KMS-11 (cell line): ENCODE measurements at regions not wholly inside any gene's neighbourhood (a gene's known extent, or its start where the extent isn't known, plus 50 kb on each side); places are given as distances from the start of the nearest gene placed in this dataset.

Experiments
- H2AFZ ChIP-seq: fragments of 200-600 bp; sonication (generic); 2 replicates; pipeline ENCODE4 v1.6.1; 2016; ENCODE audit warnings: antibody characterized with exemption, mixed run types, low read depth
- H3K27ac ChIP-seq: fragments of 200-600 bp; sonication (generic); 2 replicates; pipeline ENCODE4 v1.6.1; 2016; ENCODE audit warnings: mild to moderate bottlenecking, mixed run types
- H3K27me3 ChIP-seq: fragments of 200-600 bp; sonication (generic); 2 replicates; pipeline ENCODE4 v1.6.1; 2017; ENCODE audit warnings: mild to moderate bottlenecking, low read depth, mixed run types, moderate library complexity; ENCODE audit not compliant: insufficient read depth
- H3K36me3 ChIP-seq: fragments of 200-600 bp; sonication (generic); 2 replicates; pipeline ENCODE4 v1.6.1; 2017; ENCODE audit warnings: mild to moderate bottlenecking, mixed run types; ENCODE audit not compliant: insufficient read depth
- H3K4me1 ChIP-seq: fragments of 200-600 bp; sonication (generic); 2 replicates; pipeline ENCODE4 v1.6.1; 2016; ENCODE audit warnings: mild to moderate bottlenecking, low read depth, mixed run types; ENCODE audit not compliant: poor library complexity, severe bottlenecking
- H3K4me2 ChIP-seq: fragments of 200-600 bp; sonication (generic); 2 replicates; pipeline ENCODE4 v1.7.0; 2016; ENCODE audit warnings: mild to moderate bottlenecking, mixed run types
- H3K4me3 ChIP-seq: fragments of 200-600 bp; sonication (generic); IDR thresholded peaks from 2 replicates; pipeline ENCODE4 v1.6.1; 2017; ENCODE audit warnings: low read depth, low read length, mixed read lengths; ENCODE audit not compliant: insufficient read depth
- H3K79me2 ChIP-seq: fragments of 200-600 bp; sonication (generic); 2 replicates; pipeline ENCODE4 v1.6.1; 2016; ENCODE audit warnings: low read depth, mixed run types; ENCODE audit not compliant: insufficient read depth
- H3K9ac ChIP-seq: fragments of 200-600 bp; sonication (generic); 2 replicates; pipeline ENCODE4 v1.6.1; 2016; ENCODE audit warnings: mild to moderate bottlenecking, mixed run types
- H4K20me1 ChIP-seq: fragments of 200-600 bp; sonication (generic); 2 replicates; pipeline ENCODE4 v1.6.1; 2016; ENCODE audit warnings: mild to moderate bottlenecking, mixed run types; ENCODE audit not compliant: insufficient read depth
- TF ChIP-seq, protein P1 (sequence below): fragments of 200-600 bp; sonication (generic); conservative IDR thresholded peaks from 2 replicates; pipeline ENCODE4 v1.6.1; 2017; ENCODE audit warnings: low read depth, mild to moderate bottlenecking, antibody characterized with exemption, low read length, moderate library complexity, mixed read lengths

DNA sequence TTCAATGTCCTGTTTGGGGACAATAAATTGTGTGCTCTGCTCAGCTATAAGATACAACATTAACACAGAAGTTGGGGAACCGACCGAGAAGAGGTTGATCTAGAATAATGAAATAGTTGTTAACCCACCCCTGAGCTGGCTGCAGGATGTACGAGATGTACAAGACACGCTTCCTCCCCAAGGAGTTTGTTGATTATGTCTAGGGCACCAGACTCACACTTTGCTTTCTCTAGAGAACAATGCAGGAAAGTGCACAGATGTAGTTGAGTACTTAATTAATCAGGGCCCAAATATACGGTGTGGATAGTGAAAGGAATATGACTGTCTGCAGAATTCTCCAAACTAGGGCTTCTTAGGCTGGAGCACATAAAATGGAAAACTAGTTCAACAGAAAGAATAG is 415.2 kb upstream of the TNP1 start:
- H3K4me2 ChIP-seq, result no peak overlapping the region
- TF ChIP-seq, protein P1, sequence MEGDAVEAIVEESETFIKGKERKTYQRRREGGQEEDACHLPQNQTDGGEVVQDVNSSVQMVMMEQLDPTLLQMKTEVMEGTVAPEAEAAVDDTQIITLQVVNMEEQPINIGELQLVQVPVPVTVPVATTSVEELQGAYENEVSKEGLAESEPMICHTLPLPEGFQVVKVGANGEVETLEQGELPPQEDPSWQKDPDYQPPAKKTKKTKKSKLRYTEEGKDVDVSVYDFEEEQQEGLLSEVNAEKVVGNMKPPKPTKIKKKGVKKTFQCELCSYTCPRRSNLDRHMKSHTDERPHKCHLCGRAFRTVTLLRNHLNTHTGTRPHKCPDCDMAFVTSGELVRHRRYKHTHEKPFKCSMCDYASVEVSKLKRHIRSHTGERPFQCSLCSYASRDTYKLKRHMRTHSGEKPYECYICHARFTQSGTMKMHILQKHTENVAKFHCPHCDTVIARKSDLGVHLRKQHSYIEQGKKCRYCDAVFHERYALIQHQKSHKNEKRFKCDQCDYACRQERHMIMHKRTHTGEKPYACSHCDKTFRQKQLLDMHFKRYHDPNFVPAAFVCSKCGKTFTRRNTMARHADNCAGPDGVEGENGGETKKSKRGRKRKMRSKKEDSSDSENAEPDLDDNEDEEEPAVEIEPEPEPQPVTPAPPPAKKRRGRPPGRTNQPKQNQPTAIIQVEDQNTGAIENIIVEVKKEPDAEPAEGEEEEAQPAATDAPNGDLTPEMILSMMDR, result no peak
- no peaks in the 10 kb centered on the region for H3K36me3 ChIP-seq
- no peak overlapping the region for H2AFZ ChIP-seq
- H3K27me3 ChIP-seq, result no peaks in the 10 kb centered on the region
- no peaks in the 10 kb centered on the region for H4K20me1 ChIP-seq
- no peak overlapping the region for H3K27ac ChIP-seq
- H3K4me1 ChIP-seq, result no peaks in the 10 kb centered on the region
- no peaks in the 10 kb centered on the region for H3K79me2 ChIP-seq
- H3K9ac ChIP-seq, result no peak overlapping the region
- no peak overlapping the region for H3K4me3 ChIP-seq

GRCh38 chr2:217274578-217274977 is 414.7 kb upstream of the TNP1 start:
- Histone ChIP-seq H3K4me3 (no peak overlapping the region), H3K9ac (no peak overlapping the region), H3K4me2 (no peak overlapping the region), H3K79me2 (no peaks in the 10 kb centered on the region), H3K4me1 (no peaks in the 10 kb centered on the region), H3K27ac (no peak overlapping the region), H4K20me1 (no peaks in the 10 kb centered on the region), H3K36me3 (no peaks in the 10 kb centered on the region), H2AFZ (no peak overlapping the region), H3K27me3 (no peaks in the 10 kb centered on the region)
- TF ChIP-seq, protein P1, result no peak

- Histone ChIP-seq H3K27me3 (no peaks in the 10 kb centered on the region), H3K4me2 (no peak overlapping the region), H3K27ac (no peak overlapping the region), H3K9ac (no peak overlapping the region), H3K79me2 (no peaks in the 10 kb centered on the region), H4K20me1 (no peaks in the 10 kb centered on the region), H3K36me3 (no peaks in the 10 kb centered on the region), H3K4me3 (no peak overlapping the region), H2AFZ (no peak overlapping the region), H3K4me1 (no peaks in the 10 kb centered on the region)
- TF ChIP-seq, protein P1, result no peak
These were observed 414.0 kb upstream of the TNP1 start for GRCh38 chr2:217273851-217274250.

DNA sequence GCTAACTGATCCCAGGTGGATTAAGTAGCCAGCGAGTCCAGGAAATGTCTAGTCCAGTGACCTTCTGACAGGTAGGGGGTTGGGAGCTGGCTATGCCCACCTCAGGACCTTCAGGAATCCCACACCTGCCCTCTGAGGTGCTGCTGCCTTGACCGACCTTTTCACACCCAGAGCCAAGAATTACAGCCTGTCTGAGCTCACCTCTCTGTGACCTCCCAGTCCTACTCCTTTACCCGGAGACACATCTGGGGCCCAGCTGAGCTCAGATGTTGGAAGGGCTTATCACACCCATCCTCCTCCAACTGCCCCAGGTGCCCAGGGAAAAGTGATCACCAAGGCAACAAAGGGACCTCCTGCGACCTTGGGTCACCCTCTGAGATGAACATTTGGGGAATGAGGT is 413.3 kb upstream of the TNP1 start:
- Histone ChIP-seq H2AFZ (no peak overlapping the region), H3K79me2 (no peaks in the 10 kb centered on the region), H3K9ac (no peak overlapping the region), H3K27ac (no peak overlapping the region), H3K4me2 (no peak overlapping the region), H3K36me3 (no peaks in the 10 kb centered on the region), H4K20me1 (no peaks in the 10 kb centered on the region), H3K4me3 (no peak overlapping the region), H3K4me1 (no peaks in the 10 kb centered on the region), H3K27me3 (no peaks in the 10 kb centered on the region)
- TF ChIP-seq, protein P1, result no peak
